ENCODE measurements at regions not wholly inside any gene's neighbourhood (a gene's known extent, or its start where the extent isn't known, plus 50 kb on each side); places are given as distances from the start of the nearest gene placed in this dataset.
A peak's percentile ranks its signal among the peaks of the same experiment; 100 is the strongest.

GRCh38 chr14:34139160-34140121 lies 188.6 kb upstream of the EGLN3 start (continued):
- TF ChIP-seq HOXA3 (CRISPR knock-in tag; IDR thresholded peaks at IDR 0.05) (peak; percentile 81), ZBTB38 (CRISPR knock-in tag; IDR thresholded peaks at IDR 0.05) (peak; percentile 86), TSC22D2 (CRISPR knock-in tag; IDR thresholded peaks at IDR 0.05; ENCODE audit: borderline replicate concordance) (peak; percentile 57; the same call in 1 of the 2 replicates), ZNF18 (CRISPR knock-in tag; IDR thresholded peaks at IDR 0.05; ENCODE audit: insufficient replicate concordance) (peak; percentile 84), POGZ (CRISPR knock-in tag; IDR thresholded peaks at IDR 0.05) (peak; percentile 72), ZNF547 (CRISPR knock-in tag; IDR thresholded peaks at IDR 0.05) (0 out of 2 replicates have a peak, but pooled peaks have one; percentile 20), ZNF83 (CRISPR knock-in tag; IDR thresholded peaks at IDR 0.05; ENCODE audit: borderline replicate concordance) (0 out of 2 replicates have a peak, but pooled peaks have one; percentile 75), ZNF263 (CRISPR knock-in tag; IDR thresholded peaks at IDR 0.05) (0 out of 2 replicates have a peak, but pooled peaks have one; percentile 6), SOX5 (CRISPR knock-in tag; IDR thresholded peaks at IDR 0.05; ENCODE audit: borderline replicate concordance) (peak; percentile 55; the same call in 1 of the 2 replicates), ZNF775 (CRISPR knock-in tag; IDR thresholded peaks at IDR 0.05; ENCODE audit: borderline replicate concordance) (0 out of 2 replicates have a peak, but pooled peaks have one; percentile 56), MAX (IDR thresholded peaks at IDR 0.05) (peak; percentile 20; the same call in 1 of the 2 replicates), ZNF451 (CRISPR knock-in tag; IDR thresholded peaks at IDR 0.05) (0 out of 2 replicates have a peak, but pooled peaks have one; percentile 6), SP5 (CRISPR knock-in tag; IDR thresholded peaks at IDR 0.05; ENCODE audit: borderline replicate concordance, low read depth) (peak; percentile 96), PRPF4 (IDR thresholded peaks at IDR 0.05; ENCODE audit: low read depth, low read length, poor library complexity, severe bottlenecking) (peak; percentile 87), ZNF430 (CRISPR knock-in tag; IDR thresholded peaks at IDR 0.05) (0 out of 2 replicates have a peak, but pooled peaks have one; percentile 60), RBM39 (IDR thresholded peaks at IDR 0.05; ENCODE audit: low read depth, low read length, poor library complexity, severe bottlenecking) (peak; percentile 31), YY1 (IDR thresholded peaks at IDR 0.05; ENCODE audit: insufficient read depth, insufficient replicate concordance, low read depth, low read length) (peak; percentile 83), ZNF503 (CRISPR knock-in tag; IDR thresholded peaks at IDR 0.05) (peak; percentile 30; the same call in 1 of the 2 replicates), PPARG (CRISPR knock-in tag; conservative IDR thresholded peaks at IDR 0.05) (peak; percentile 24; the same call in 1 of the 2 replicates), CEBPB (IDR thresholded peaks at IDR 0.05; ENCODE audit: borderline replicate concordance, low read depth, low read length) (peak; percentile 73), ZNF557 (CRISPR knock-in tag; IDR thresholded peaks at IDR 0.05) (peak; percentile 56; the same call in 1 of the 2 replicates), CBX1 (IDR thresholded peaks at IDR 0.05; ENCODE audit: low read depth) (peak; percentile 24)
- TF ChIP-seq, protein P1, sequence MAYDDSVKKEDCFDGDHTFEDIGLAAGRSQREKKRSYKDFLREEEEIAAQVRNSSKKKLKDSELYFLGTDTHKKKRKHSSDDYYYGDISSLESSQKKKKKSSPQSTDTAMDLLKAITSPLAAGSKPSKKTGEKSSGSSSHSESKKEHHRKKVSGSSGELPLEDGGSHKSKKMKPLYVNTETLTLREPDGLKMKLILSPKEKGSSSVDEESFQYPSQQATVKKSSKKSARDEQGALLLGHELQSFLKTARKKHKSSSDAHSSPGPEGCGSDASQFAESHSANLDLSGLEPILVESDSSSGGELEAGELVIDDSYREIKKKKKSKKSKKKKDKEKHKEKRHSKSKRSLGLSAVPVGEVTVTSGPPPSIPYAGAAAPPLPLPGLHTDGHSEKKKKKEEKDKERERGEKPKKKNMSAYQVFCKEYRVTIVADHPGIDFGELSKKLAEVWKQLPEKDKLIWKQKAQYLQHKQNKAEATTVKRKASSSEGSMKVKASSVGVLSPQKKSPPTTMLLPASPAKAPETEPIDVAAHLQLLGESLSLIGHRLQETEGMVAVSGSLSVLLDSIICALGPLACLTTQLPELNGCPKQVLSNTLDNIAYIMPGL (CRISPR knock-in tag; IDR thresholded peaks at IDR 0.05; ENCODE audit: borderline replicate concordance in 1 of 2, low read depth in 1 of 2), result 0 out of 4 replicates have a peak, but pooled peaks of 1 of the 2 experiments have one; percentile 6

Measured in HepG2 (cell line).